ENCODE measurements at regions not wholly inside any gene's neighbourhood (a gene's known extent, or its start where the extent isn't known, plus 50 kb on each side); places are given as distances from the start of the nearest gene placed in this dataset.

- Histone ChIP-seq H3K27ac (no peak overlapping the region), H3K27me3 (ENCODE audit: insufficient read depth, low read depth, severe bottlenecking) (no peaks in the 10 kb centered on the region), H3K4me3 (ENCODE audit: low read depth, low read length) (no peak overlapping the region), H3K36me3 (no peaks in the 10 kb centered on the region), H3K9me3 (ENCODE audit: severe bottlenecking) (no peaks in the 10 kb centered on the region)
- no peak for TF ChIP-seq CTCF (IDR thresholded peaks at IDR 0.05; ENCODE audit: low read depth, low read length)
- DNase-seq, result no peak
Observed at GRCh38 chr2:146602383-146602782, 1242.4 kb upstream of the ACVR2A start.

DNA sequence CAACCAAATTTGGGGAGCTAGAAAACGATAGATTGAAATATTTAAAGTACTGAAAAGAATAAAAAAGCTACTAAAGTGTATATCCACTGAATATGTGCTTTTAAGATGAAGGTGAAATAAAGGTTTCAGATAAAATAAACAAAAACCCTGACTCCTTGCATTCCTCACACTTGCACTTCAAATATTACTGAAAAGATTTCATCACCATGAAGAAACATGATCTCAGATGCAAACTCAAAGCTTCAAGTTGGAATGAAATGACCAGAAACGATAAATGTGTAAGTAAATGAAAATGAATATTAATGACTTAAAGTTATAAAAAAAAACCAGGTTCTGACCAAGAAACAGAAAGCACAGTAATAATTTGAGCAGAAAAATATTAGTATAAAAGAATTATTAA, 1246.0 kb upstream of the ACVR2A start:
- Histone ChIP-seq H3K4me3 (ENCODE audit: low read depth, low read length) (no peak overlapping the region), H3K9me3 (ENCODE audit: severe bottlenecking) (no peaks in the 10 kb centered on the region)
- DNase-seq, result no peak

GRCh38 chr2:146597291-146597690, 1247.5 kb upstream of the ACVR2A start:
- no peaks in the 10 kb centered on the region for H3K36me3 ChIP-seq
- no peak for DNase-seq
- no peak for TF ChIP-seq CTCF (IDR thresholded peaks at IDR 0.05; ENCODE audit: low read depth, low read length)
- H3K27ac ChIP-seq, result no peak overlapping the region
- H3K4me3 ChIP-seq (ENCODE audit: low read depth, low read length), result no peak overlapping the region
- H3K9me3 ChIP-seq (ENCODE audit: severe bottlenecking), result no peaks in the 10 kb centered on the region
- no peaks in the 10 kb centered on the region for H3K27me3 ChIP-seq (ENCODE audit: insufficient read depth, low read depth, severe bottlenecking)

More for the DNA sequence above, 1246.0 kb upstream of the ACVR2A start:
- no peaks in the 10 kb centered on the region for H3K36me3 ChIP-seq
- no peak overlapping the region for H3K27ac ChIP-seq
- no peaks in the 10 kb centered on the region for H3K27me3 ChIP-seq (ENCODE audit: insufficient read depth, low read depth, severe bottlenecking)
- no peak for TF ChIP-seq CTCF (IDR thresholded peaks at IDR 0.05; ENCODE audit: low read depth, low read length)

DNA sequence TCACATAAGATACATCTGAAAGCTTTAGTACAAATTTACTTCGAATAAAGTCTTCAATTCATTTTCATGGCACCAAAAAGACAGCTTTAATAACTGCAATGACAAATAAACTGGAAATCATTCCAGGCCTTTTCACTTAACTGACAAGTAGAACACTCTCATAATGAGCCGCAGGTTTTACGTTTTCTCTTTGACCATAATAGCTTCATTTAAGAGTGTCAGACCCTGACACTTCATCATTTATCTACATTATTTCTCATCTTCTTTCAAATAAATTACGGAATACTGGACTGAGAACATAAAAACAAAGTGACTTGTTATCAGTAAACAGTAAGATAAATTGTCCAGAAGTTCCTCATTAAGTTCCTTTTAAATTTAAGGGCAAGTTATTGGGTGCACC, 1252.9 kb upstream of the ACVR2A start:
- Histone ChIP-seq H3K27ac (no peak overlapping the region), H3K27me3 (ENCODE audit: insufficient read depth, low read depth, severe bottlenecking) (no peaks in the 10 kb centered on the region), H3K4me3 (ENCODE audit: low read depth, low read length) (no peak overlapping the region), H3K9me3 (ENCODE audit: severe bottlenecking) (no peaks in the 10 kb centered on the region), H3K36me3 (no peaks in the 10 kb centered on the region)
- no peak for DNase-seq
- TF ChIP-seq CTCF (IDR thresholded peaks at IDR 0.05; ENCODE audit: low read depth, low read length), result no peak

DNA sequence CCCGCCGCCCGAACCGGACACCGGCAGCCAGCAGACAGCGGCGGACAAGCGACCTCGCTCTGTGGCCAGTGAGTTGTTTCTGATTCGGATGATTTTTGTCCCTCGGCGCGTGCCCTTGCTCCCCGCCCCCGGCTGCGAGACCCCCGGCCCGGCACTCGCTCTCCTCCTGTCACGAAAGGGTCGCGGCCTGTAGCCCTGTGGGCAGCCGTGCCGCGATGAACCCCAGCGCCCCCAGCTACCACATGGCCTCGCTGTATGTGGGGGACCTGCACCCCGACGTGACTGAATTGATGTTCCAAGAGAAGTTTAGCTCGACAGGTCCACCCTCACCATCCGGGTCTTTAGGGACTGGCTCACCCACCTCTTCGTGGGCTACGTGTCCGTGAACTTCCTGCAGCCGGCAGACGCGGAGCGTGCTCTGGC, 1257.5 kb upstream of the ACVR2A start:
- no peak for DNase-seq
- Histone ChIP-seq H3K36me3 (no peaks in the 10 kb centered on the region), H3K27ac (no peak overlapping the region), H3K9me3 (ENCODE audit: severe bottlenecking) (no peaks in the 10 kb centered on the region), H3K27me3 (ENCODE audit: insufficient read depth, low read depth, severe bottlenecking) (no peaks in the 10 kb centered on the region), H3K4me3 (ENCODE audit: low read depth, low read length) (no peak overlapping the region)
- TF ChIP-seq CTCF (IDR thresholded peaks at IDR 0.05; ENCODE audit: low read depth, low read length), result no peak

DNA sequence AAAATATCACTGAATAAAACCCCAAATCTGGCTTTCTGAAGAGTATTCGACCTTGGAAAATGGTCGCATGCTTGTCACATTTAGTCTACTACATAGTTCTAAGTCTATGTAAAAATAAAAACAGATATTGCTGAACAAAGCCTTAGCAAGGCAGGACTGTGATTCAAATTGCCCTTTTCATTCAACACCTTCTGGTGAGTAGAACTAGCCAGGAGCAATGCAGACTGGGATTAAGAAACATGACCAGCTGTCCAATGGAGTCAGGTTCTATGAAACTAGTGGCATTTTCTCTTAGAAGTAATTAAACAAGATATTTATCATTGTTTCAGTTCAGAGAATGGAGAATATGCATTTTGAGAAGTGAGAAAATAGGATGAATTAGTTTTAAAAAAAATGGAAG, 1260.5 kb upstream of the ACVR2A start:
- no peak overlapping the region for H3K27ac ChIP-seq
- no peaks in the 10 kb centered on the region for H3K36me3 ChIP-seq
- DNase-seq, result peak; percentile 14
- no peaks in the 10 kb centered on the region for H3K9me3 ChIP-seq (ENCODE audit: severe bottlenecking)
- TF ChIP-seq CTCF (IDR thresholded peaks at IDR 0.05; ENCODE audit: low read depth, low read length), result no peak
- no peaks in the 10 kb centered on the region for H3K27me3 ChIP-seq (ENCODE audit: insufficient read depth, low read depth, severe bottlenecking)
- no peak overlapping the region for H3K4me3 ChIP-seq (ENCODE audit: low read depth, low read length)

Measured in WERI-Rb-1 (cell line).